ENCODE measurements at regions not wholly inside any gene's neighbourhood (a gene's known extent, or its start where the extent isn't known, plus 50 kb on each side); places are given as distances from the start of the nearest gene placed in this dataset.

GRCh38 chr13:90477216-90477615 is 870.3 kb upstream of the MIR17HG start:
- no peak for TF ChIP-seq POLR2A (IDR thresholded peaks at IDR 0.05)
- TF ChIP-seq POLR2AphosphoS5 (IDR thresholded peaks at IDR 0.05): no peak
- no peak for TF ChIP-seq CTCF (IDR thresholded peaks at IDR 0.05)
